ENCODE measurements at regions not wholly inside any gene's neighbourhood (a gene's known extent, or its start where the extent isn't known, plus 50 kb on each side); places are given as distances from the start of the nearest gene placed in this dataset.

GRCh38 chr2:172372436-172372835 lies 55.0 kb upstream of the ITGA6 start:
- Mint-ChIP-seq H3K36me3 (peaks cover 9% of the 10 kb centered on the region), H3K4me1 (ENCODE audit: low read depth) (peaks cover 9% of the 10 kb centered on the region), H3K27me3 (no peaks in the 10 kb centered on the region), H3K4me3 (no peak overlapping the region), H3K9me3 (ENCODE audit: low read depth) (peaks cover 7% of the 10 kb centered on the region), H3K27ac (no peak overlapping the region)

GRCh38 chr2:172373076-172373475 lies 54.3 kb upstream of the ITGA6 start:
- H3K9me3 Mint-ChIP-seq (ENCODE audit: low read depth) = peaks cover 7% of the 10 kb centered on the region
- peaks cover 9% of the 10 kb centered on the region for H3K4me1 Mint-ChIP-seq (ENCODE audit: low read depth)
- no peak overlapping the region for H3K4me3 Mint-ChIP-seq
- H3K36me3 Mint-ChIP-seq = peaks cover 8% of the 10 kb centered on the region
- no peak overlapping the region for H3K27ac Mint-ChIP-seq
- no peaks in the 10 kb centered on the region for H3K27me3 Mint-ChIP-seq

DNA sequence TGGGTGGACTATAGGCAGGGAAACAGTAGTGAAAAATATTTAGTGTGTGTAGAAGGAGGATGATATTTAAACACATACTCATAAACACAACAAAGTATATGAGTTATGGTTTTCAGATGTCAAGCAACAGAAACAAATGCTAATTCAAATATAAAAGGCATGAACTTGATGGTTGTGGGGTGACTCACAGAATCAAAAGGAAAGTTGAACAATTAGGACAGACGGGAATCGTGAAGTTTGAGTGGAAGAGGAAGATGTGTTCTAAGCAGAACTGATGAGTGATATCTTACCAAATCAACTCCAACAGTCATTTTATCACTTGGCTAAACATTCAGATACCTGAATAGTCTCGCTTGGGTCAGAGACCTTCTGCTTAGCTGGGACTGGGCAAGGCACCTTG lies 53.6 kb upstream of the ITGA6 start:
- Mint-ChIP-seq H3K27me3 (no peaks in the 10 kb centered on the region), H3K27ac (no peak overlapping the region), H3K9me3 (ENCODE audit: low read depth) (peaks cover 5% of the 10 kb centered on the region), H3K36me3 (peaks cover 10% of the 10 kb centered on the region), H3K4me3 (no peak overlapping the region), H3K4me1 (ENCODE audit: low read depth) (peaks cover 9% of the 10 kb centered on the region)

DNA sequence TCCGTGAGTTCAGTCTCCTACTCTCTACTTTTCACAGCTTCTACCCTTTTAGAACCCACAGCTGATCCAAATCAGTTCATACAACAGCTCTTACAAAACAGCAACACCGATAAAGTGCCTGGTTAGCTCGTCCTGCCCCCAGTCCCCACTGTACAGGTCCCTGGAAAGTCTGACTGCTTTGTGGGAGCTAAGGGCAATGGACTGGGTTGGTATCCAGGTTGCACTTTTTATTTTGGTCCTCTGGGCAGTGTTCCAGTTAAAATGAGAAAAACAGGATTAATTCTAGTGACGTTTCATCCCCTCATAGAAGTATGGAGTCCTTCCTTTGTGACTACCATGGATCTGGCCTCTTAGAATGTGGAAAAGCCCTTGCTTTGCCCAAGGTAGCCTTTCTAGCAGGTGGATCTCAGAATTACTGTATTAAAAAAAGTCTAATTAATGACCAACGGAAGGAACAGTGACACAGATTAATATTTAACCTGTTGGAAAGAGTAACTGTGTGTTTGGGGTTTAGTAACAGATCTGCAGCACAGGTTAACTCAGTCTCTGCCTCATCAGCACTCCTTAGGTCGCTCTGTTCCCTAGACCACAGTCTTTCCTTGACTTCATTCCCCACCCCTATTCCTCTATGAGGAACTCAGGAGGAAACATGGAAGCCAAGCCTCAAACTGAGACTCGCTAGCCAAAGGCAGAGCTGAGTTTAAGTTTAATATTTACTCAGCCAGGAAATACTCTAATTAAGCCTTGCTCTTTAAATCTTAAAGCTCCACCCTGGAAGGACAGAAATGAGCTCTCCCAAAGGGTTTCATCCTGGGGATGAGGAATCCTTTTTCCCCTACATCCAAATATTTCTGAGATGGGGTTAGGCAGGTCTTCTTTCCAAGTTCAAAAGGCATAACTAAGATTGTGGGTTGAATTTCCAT lies 52.8 kb upstream of the ITGA6 start:
- H3K9me3 Mint-ChIP-seq (ENCODE audit: low read depth) = no peaks in the 10 kb centered on the region
- no peak overlapping the region for H3K4me3 Mint-ChIP-seq
- H3K27ac Mint-ChIP-seq = no peak overlapping the region
- no peaks in the 10 kb centered on the region for H3K27me3 Mint-ChIP-seq
- H3K4me1 Mint-ChIP-seq (ENCODE audit: low read depth) = peaks cover 9% of the 10 kb centered on the region
- H3K36me3 Mint-ChIP-seq = peaks cover 5% of the 10 kb centered on the region

GRCh38 chr2:172375251-172375650 lies 52.1 kb upstream of the ITGA6 start:
- Mint-ChIP-seq H3K27ac (no peak overlapping the region), H3K4me1 (ENCODE audit: low read depth) (peaks cover 9% of the 10 kb centered on the region), H3K36me3 (peaks cover 4% of the 10 kb centered on the region), H3K27me3 (no peaks in the 10 kb centered on the region), H3K9me3 (ENCODE audit: low read depth) (no peaks in the 10 kb centered on the region), H3K4me3 (no peak overlapping the region)

GRCh38 chr2:172376016-172376415 lies 51.4 kb upstream of the ITGA6 start:
- Mint-ChIP-seq H3K27me3 (no peaks in the 10 kb centered on the region), H3K9me3 (ENCODE audit: low read depth) (no peaks in the 10 kb centered on the region), H3K27ac (no peak overlapping the region), H3K36me3 (peaks cover 4% of the 10 kb centered on the region), H3K4me3 (no peak overlapping the region), H3K4me1 (ENCODE audit: low read depth) (peaks cover 5% of the 10 kb centered on the region)

DNA sequence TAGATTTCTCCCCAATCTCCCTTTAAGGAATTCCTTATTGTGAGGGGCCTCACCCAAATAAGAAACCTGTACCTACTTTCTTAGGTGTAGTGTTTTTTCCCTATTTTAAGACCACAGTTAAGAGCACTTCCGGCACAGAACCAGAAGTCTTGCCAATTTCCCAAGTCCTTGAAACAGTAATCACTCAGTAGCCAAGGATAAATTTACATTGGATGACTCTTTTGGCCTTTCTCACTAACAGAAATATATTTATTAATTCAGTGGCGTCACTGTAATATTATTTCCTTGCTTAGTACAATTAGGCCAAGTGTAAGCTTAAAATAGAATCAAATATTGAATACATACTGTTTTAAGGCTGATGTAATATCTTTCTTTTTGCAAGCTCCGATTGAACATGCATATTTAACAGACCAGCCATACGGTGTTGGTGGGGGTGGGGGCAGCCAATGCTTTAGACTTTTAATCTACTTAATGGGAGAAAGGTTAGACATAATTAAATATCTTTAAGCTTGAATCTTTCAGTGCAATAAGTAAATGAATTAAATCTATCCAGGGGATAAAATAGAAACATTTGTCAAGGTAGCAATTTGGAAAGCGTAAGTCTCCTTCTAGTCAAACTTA lies 50.8 kb upstream of the ITGA6 start:
- H3K4me1 Mint-ChIP-seq (ENCODE audit: low read depth) = no peaks in the 10 kb centered on the region
- no peaks in the 10 kb centered on the region for H3K27me3 Mint-ChIP-seq
- H3K4me3 Mint-ChIP-seq = no peak overlapping the region
- H3K27ac Mint-ChIP-seq = no peak overlapping the region
- H3K9me3 Mint-ChIP-seq (ENCODE audit: low read depth) = no peaks in the 10 kb centered on the region
- peaks cover 4% of the 10 kb centered on the region for H3K36me3 Mint-ChIP-seq

GRCh38 chr2:172377408-172377807 lies 50.0 kb upstream of the ITGA6 start:
- H3K9me3 Mint-ChIP-seq (ENCODE audit: low read depth) = no peaks in the 10 kb centered on the region
- no peak overlapping the region for H3K4me3 Mint-ChIP-seq
- H3K4me1 Mint-ChIP-seq (ENCODE audit: low read depth) = no peaks in the 10 kb centered on the region
- H3K36me3 Mint-ChIP-seq = peaks cover 4% of the 10 kb centered on the region
- H3K27ac Mint-ChIP-seq = no peak overlapping the region
- no peaks in the 10 kb centered on the region for H3K27me3 Mint-ChIP-seq

All from activated naive CD8-positive, alpha-beta T cell (primary cell).